ENCODE measurements at regions not wholly inside any gene's neighbourhood (a gene's known extent, or its start where the extent isn't known, plus 50 kb on each side); places are given as distances from the start of the nearest gene placed in this dataset.
"Not testable (repeated sequence)": the region's sequence is repeated elsewhere in the genome, so short reads cannot be mapped to it uniquely, and the experiment has no call there.

DNA sequence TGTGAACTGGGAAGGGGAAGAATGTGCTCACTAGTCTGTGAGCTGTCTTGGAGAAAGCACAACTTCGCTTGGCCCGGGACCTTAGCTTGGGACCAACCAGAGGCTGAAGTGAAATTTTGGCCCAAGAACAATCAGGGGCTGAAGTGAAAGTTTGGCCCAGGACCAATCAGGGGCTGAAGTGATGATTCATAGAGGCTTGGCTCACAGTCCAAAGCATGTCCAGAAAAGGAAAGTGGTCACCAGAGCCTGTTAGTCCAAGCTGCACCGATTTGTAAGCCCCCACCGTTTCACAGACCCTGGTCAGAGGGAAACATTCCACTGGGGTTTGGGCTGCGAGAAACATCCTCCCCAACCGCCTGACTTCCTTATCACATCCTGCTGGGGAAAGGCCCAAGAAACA lies 763.3 kb downstream of the SPATA31A7 start:
- not testable (repeated sequence) for DNase-seq (ENCODE audit: insufficient read length, low spot score); FAIRE-seq

DNA sequence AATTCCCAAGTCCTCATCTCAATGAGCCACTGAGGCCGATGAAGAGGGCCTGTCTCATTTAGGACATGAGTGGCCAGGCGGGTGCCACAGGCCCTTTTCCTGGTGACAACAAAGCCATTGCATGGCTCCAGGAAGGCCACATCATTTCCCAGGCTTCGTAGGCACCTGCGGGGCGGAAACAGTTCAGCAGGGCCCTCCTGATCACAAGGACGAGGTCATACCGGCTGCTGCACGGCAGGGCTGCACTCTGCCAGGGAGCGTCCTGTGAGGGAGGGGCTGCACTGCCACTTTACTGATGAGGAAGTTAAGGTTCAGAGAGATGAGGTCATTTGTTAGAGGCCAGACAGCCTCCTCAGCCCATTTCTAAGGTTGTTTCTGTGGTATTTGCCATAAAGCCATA lies 781.8 kb downstream of the SPATA31A7 start:
- FAIRE-seq; DNase-seq (ENCODE audit: insufficient read length, low spot score): not testable (repeated sequence)

DNA sequence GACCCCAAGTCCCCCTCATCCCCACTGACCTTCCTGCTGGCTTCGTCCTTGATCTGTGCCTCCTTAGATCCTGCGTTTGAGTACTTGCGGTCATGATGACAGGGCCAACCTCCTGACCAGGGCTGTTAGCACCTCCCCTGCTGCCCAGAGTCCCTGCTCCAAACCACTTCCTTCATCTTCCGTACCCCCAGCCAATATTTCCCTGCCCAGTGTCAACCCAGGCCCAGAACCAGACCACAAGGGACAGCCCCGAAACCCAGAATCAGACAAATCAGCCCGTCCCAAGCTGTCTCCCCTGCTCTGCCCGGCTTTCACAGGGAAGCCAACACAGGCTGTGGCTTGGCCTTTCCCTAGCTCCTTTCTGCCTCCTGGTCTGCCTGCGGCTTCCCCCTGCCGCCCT lies 784.7 kb downstream of the SPATA31A7 start:
- not testable (repeated sequence) for FAIRE-seq; DNase-seq (ENCODE audit: insufficient read length, low spot score)

DNA sequence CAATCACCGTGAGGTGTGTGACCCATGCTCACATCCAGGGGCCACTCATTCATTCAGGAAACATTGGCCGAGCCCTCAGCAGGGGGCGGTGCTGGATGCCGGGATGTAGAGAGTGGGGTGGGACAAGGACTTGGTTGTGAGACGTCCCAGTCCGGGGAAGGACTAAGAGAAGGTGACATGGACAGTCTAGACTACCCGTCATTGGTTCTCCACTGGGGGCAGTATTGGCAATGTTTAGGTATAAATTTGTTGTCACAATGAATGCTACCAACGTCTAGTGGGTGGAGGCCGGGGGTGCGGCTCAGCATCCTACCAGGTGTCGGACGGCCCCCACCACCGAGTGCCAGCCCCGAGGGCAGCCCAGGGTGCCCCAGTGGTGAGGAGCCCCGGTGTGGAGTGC lies 786.5 kb downstream of the SPATA31A7 start:
- DNase-seq (ENCODE audit: insufficient read length, low spot score); FAIRE-seq: not testable (repeated sequence)

DNA sequence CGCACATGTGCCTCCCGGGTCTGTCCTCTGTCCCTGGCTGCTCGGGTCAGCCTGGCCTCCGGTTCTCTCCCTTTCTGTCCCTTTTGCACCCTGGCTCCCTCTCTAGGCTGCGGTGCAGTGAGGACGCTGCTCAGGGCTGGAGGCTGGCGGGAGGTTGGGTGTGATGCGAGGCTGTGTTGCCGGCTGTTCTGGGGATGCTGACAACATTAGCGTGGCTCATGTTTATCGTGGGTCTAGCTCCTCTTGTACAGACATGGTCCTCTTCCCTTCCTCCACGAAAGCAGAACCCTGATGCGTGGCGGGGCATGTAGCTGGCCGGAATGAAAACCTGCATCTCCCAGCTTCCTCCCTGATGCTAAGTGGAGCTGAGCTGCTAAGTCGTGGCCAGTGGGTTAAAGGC lies 792.9 kb downstream of the SPATA31A7 start:
- not testable (repeated sequence) for DNase-seq (ENCODE audit: insufficient read length, low spot score); FAIRE-seq

DNA sequence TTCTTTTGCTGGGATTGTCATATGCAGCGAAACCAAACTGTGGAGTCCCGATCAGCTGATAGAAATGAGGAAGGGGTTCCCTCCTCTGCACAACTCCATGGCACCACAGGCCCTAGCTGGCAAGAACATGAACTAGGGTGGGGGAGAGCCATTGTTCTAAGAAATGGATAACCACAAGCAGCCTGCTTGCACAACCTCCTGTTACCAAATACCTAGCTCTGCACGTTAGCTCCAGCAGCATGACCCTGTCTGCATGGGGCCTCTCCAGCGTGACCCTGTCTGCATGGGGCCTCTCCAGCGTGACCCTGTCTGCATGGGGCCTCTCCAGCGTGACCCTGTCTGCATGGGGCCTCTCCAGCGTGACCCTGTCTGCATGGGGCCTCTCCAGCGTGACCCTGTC lies 793.6 kb downstream of the SPATA31A7 start:
- not testable (repeated sequence) for FAIRE-seq; DNase-seq (ENCODE audit: insufficient read length, low spot score)

DNA sequence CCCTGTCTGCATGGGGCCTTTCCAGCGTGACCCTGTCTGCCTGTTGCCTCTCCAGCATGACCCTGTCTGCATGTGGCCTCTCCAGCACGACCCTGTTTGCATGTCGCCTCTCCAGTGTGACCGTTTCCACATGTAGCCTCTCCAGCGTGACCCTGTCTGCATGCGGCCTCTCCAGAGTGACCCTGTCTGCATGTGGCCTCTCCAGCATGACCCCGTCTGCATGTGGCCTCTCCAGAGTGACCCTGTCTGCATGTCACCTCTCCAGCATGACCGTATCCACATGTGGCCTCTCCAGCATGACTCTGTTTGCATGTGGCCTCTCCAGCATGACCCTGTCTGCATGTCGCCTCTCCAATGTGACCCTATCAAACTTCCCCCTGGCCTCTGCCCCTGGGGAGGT lies 794.1 kb downstream of the SPATA31A7 start:
- DNase-seq (ENCODE audit: insufficient read length, low spot score); FAIRE-seq: not testable (repeated sequence)

DNA sequence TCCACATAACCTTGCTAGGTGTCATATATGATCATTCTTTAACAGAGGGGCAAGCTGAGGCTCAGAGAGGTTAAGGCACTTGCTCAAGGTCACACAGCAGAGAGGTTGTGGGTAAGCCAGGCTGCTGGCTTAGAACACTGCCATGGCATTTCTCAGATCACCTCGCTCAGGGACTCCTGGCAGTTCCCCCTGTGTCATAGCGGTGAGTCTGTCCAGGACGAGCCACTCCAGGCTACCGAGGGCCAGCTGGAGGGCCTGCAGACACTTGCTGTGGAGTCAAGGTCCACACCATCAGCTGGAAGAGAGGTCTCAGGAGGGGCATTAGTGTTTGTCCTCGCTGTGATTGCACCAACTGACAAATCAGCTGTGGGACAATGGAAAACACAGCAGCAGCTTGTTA lies 794.7 kb downstream of the SPATA31A7 start:
- FAIRE-seq; DNase-seq (ENCODE audit: insufficient read length, low spot score): not testable (repeated sequence)

DNA sequence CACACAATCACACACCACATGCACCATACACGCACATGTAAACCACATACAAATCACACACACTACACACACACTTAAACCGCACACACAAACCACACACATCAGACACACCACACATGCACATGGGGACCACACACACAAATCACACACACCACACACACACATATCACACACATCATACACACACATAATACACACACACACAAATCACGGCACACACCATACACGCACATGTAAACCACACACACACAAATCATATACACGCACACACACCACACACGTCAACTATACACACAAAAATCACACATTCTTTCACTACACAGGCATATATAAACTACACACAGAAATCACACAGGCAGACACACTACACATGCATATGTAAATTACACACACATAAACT lies 802.3 kb downstream of the SPATA31A7 start:
- FAIRE-seq, result peak; percentile 51
- not testable (repeated sequence) for DNase-seq (ENCODE audit: insufficient read length, low spot score)

DNA sequence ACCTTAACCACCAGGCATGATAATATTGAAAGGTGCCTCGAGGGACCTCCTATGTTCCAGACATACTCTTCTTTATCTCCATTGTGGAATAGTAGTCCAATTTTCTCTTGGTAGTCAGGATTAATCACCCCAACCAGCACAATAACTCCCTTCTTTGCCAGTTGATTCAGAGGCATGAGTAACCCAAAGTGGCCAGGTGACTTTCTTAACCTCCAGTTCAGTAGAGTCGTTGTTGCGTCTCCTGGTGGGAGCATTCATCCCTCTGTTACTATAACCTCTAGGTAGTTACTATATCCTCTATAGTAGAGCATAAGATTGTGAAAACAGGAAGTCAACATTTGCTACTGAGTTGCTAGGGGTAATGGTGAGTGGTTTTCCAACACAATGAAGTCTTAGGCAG lies 842.6 kb downstream of the SPATA31A7 start:
- not testable (repeated sequence) for DNase-seq (ENCODE audit: insufficient read length, low spot score); FAIRE-seq

DNA sequence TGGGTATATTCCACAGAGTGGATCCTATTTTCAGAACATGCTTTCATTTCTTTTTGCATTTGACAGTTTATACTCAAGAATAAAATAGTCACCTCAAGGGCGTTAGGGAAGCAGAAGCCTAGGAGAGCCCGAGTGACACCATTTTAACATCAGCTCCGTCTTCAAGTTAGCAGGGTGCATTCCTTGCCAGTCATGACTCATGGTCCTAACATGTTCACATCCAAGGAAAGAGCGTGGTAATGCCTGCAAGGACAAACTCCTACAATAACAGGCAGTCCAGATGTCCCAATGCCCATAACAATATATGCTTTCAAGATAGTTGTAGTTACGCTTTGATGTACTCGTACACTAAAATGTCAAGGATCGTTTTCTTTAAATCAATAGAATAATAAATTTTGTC lies 848.4 kb downstream of the SPATA31A7 start:
- DNase-seq (ENCODE audit: insufficient read length, low spot score); FAIRE-seq: not testable (repeated sequence)

DNA sequence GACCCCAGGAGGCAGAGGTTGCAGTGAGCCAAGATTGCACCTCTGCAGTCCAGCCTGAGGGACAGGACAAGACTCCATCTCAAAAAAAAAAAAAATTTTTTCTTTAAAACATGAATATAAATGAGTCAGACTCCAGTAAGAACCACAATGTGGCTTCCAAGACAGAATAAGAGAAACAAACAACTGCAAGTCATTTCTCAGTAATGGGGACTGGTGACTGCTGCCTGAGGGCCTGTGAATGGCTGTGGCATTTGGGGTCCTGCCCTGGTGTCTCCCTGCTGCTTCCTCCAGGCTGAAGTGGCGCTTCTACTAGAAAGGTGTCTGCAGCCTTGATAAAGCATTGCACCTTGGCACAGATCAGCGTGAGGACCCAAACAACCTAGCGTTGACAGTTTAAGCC lies 868.3 kb downstream of the SPATA31A7 start:
- FAIRE-seq; DNase-seq (ENCODE audit: insufficient read length, low spot score): not testable (repeated sequence)

DNA sequence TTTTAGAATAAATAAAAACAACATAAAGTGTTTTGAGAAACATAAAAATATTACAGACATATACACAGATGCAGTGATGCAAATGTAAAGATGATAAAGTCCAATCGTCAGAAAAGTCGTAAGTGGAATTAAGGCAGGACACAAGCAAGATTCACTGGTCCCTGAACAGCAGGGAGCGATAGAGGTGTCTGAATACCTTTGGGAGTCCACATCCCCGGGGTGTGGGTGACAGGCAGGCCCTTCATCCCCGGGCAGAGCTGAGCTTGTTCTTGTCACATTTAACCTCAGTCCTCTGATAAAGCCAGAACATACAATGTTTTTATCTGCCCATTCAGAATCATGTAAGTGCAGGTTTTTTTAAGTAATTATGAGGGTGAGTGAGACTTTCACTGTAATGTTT lies 881.2 kb downstream of the SPATA31A7 start:
- not testable (repeated sequence) for FAIRE-seq; DNase-seq (ENCODE audit: insufficient read length, low spot score)

DNA sequence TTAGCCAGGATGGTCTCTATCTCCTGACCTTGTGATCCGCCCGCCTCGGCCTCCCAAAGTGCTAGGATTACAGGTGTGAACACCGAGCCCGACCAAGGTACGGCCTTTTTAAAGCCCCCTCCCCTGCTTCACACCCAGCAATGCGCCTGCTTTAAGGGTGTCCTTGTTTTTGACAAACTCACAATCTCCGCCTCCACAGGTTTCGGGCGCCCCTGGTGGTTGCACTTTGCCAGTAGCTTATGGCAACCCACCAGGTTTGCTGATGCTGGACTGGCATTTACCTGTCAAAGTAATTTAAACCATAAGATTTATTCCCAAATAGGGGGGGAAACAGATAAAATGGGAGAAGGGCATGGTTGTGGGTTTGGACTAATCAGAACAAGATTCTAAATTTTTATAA lies 883.6 kb downstream of the SPATA31A7 start:
- FAIRE-seq; DNase-seq (ENCODE audit: insufficient read length, low spot score): not testable (repeated sequence)

DNA sequence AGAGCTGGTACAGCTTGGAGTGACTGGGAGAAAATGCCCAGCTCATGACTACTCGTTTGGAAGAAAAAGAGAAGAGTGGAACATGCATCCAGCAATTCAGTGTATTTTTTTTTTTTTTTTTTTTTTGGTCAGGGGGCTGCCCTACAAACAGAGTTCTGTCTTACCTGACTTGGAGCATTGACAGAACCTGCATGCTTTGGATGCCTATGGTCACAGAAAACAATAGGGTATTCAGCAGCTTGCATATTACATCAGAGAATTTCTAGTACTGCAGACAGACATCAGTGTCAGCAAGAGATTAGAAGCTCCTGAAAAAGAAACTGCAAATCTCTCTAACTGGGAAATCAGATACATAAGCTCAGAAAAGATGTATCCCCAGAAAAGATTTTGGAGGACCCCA lies 894.4 kb downstream of the SPATA31A7 start:
- FAIRE-seq; DNase-seq (ENCODE audit: insufficient read length, low spot score): not testable (repeated sequence)

DNA sequence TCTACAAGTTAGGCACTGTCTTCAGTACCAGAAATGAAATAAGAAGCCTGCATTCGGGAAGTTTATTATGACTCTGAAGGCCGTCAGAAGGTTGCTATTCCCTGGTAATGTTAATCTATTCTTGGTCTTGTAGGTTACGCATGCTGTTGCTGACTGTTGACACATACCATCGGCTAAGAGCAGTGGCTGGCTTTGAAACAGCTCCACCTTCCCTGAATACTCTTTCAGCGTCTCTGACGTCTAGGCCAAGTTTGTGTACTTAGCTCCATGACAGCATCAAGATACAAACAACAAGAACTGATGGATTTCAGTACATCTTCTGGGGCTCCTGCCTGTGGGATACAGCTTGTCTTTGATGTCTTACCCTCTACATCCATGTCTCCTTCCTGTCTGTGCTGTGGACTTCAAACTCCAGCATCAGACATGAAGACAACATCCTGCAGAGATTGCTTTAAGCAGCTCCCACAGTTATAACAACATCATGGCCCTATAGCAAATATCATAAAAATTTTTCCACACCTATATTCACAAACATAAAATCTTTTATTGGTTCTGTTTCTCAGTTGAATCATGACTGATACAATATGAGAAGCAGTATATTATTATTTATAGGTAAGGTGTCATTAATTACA lies 906.0 kb downstream of the SPATA31A7 start:
- not testable (repeated sequence) for DNase-seq (ENCODE audit: insufficient read length, low spot score); FAIRE-seq

DNA sequence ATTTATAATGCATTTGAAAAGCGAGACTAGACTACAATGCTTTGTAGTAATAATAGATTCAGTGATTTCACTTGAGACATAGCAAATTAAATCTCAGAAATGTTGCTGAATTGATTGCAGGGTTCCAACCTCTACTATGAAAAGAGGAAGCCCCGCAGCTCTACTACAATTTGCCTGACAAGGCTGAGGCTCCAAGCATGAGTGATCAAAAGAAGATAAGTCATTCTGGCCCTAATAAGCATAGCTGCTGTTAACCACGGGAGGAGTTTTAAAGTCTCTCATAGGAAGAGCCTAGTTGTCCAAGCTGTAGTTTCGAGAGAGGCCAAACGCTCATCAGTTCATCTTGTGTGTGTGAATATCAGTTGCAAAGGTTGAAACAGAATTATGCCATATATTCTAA lies 920.6 kb downstream of the SPATA31A7 start:
- not testable (repeated sequence) for DNase-seq (ENCODE audit: insufficient read length, low spot score); FAIRE-seq

DNA sequence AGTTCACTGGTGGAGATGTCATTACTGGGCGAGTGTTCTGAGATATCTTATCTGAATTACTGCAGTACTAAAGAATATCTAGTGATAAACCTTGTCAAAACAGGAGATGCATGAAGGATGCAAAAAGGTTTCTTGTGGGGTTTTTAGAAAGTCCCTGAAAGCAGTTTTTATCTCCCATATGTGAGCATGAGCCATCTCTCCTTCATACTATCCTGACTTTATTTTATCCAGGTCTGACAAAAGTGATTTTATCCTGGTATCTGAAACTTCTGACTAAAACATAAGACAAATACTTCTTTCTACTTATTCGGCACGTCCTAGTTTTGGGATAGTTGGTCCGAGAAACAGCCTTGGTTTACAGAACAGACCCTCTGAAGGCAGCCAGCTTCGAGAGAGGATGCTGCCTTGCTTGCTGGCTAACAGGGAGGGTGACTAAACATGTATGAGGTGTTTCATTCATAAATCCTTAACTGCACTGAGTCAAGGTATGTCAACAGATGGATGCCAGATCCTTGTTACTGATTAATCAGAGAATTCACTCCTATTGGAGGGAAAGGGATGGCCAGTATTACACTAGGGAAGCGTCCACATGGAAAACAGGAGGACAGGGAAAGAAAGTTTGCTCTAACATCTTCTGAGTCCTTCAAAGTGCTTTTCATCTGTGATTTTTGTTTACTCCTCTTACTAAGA lies 927.3 kb downstream of the SPATA31A7 start:
- FAIRE-seq; DNase-seq (ENCODE audit: insufficient read length, low spot score): not testable (repeated sequence)

DNA sequence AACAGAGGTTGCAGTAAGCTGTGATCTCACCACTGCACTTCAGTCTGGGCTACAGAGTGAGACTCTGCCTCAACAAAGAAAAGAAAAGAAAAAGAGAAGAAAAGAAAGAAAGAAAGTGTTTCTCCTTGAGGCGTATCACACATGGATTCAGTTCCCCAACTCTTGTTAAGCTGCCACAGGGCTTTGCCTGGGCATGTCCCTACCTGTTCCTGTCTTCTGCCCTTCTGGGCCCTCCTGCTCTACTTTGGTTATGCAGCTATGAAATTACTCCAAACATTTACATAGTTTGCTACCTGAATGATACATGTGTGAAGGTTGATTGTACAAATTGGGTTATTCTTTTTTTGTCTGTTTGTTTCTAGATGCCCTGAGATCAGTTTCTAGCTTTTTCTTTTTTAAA lies 929.8 kb downstream of the SPATA31A7 start:
- FAIRE-seq; DNase-seq (ENCODE audit: insufficient read length, low spot score): not testable (repeated sequence)

DNA sequence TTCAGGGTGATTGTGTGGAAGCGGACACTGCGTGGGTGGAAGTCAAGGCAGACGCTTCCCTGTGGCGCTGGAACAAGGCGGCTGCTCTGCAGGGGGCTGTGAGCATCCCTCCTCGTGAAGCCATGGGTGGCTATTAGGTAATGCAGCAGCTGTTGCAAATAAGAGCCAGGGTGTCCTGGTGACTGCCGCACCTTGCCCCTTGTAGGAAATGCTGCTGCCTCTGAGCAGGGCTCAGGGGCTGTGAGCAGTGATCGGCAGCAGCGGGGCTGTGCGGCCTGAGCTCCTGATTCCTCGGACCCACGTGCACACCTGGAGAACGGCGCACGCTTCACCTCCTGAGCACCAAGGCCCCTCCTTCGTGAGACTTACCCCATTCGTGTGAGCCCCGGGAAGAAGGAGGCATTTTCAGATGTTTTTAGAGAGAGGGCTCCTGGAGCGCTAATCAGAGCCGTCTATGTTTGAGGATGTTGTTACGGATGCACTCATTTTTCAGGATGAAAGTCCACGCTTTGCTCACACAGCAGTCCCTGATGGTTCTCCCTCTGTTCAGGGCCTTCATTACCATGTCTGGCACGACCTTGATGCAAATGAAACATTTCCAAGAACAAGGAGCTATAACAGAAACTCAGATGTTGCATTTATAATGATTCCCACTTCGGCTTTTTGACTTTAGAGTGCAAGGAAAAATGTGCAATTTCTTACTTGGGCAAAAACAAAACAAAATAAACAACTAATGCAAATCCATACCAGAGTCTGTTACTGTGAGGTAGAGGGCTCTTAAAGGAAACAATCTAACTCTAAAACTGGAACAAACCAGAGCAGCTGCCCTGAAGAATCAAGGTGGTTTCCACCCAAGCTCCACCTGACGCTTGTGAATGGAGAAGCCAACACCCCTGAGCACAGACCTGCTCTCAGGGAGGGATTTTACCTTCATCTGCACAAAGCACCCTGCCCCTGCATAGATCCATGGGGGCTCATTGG lies 936.1 kb downstream of the SPATA31A7 start:
- not testable (repeated sequence) for DNase-seq (ENCODE audit: insufficient read length, low spot score); FAIRE-seq

DNA sequence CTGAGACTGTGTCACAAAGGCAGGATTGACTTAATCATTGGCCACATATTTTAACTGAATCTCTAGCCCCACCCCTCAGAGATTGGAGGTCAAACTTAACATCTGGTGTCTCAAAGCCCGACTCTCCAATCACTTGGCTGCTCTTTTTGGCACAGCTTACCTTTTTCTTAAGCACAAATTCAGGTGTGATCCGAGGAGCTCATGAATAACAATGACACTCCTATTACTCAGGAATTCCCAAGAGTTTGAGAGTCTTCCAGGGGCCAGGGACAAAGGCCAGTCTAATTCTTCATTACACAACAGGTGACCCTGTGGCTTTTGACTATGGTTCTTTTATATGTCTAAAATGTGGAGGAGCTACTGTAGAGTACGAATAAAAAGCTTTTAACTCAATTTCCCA lies 945.2 kb downstream of the SPATA31A7 start:
- not testable (repeated sequence) for FAIRE-seq; DNase-seq (ENCODE audit: insufficient read length, low spot score)

Measured in HTR-8/SVneo (cell line).